GM08714 (cell line): ENCODE measurements at regions not wholly inside any gene's neighbourhood (a gene's known extent, or its start where the extent isn't known, plus 50 kb on each side); places are given as distances from the start of the nearest gene placed in this dataset.
"Not testable (repeated sequence)": the region's sequence is repeated elsewhere in the genome, so short reads cannot be mapped to it uniquely, and the experiment has no call there.

Source experiments
- H3K4me3 ChIP-seq: fragments of 200-500 bp; sonication (Bioruptor generic); 2 replicates; pipeline ENCODE4 v1.5.1; 2014; ENCODE audit warnings: mild to moderate bottlenecking, low read length, inconsistent platforms
- ZNF274 ChIP-seq: IDR thresholded peaks from 2 replicates; pipeline ENCODE4 v1.6.1; 2012; ENCODE audit warnings: mild to moderate bottlenecking, low read depth, low read length

- TF ChIP-seq ZNF274 = no peak
- no peak overlapping the region for H3K4me3 ChIP-seq
These were observed 143.2 kb upstream of the ARHGEF26 start for GRCh38 chr3:153978006-153978405.

GRCh38 chr3:153979418-153980251 lies 141.6 kb upstream of the ARHGEF26 start:
- no peak for TF ChIP-seq ZNF274
- no peak overlapping the region for H3K4me3 ChIP-seq

DNA sequence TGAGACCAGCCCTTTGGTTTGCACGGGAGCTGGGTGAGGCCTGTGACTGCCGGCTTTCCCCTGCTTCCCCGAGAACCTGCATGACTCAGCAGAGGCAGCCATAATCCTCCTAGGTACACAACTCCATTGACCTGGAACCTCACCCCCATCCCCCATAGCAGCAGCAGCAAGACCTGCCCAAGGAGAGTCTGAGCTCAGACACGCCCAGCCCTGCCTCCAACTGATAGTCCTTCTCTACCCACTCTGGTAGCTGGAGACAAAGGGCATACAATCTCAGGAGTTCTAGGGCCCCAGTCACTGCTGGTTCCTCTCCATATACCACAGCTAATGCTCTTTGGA lies 141.0 kb upstream of the ARHGEF26 start:
- no peak for TF ChIP-seq ZNF274
- no peak overlapping the region for H3K4me3 ChIP-seq

DNA sequence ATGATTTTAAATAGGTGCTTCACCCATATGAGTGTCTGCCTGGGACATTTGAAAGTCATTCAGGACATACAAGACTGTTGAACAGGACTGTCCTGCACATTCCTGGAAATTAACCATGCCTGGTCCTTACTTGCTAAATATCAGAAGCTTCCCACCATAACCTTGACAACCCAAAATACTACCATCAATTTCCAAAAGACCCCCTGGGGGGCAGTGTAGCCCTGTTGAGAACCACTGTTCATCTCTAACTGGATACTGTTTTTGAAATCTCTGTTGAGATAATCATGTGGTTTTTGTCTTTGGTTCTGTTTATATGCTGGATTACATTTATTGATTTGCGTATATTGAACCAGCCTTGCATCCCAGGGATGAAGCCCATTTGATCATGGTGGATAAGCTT lies 123.8 kb upstream of the ARHGEF26 start:
- H3K4me3 ChIP-seq = not testable (repeated sequence)

GRCh38 chr3:154003649-154004048 lies 117.5 kb upstream of the ARHGEF26 start:
- TF ChIP-seq ZNF274 = no peak

DNA sequence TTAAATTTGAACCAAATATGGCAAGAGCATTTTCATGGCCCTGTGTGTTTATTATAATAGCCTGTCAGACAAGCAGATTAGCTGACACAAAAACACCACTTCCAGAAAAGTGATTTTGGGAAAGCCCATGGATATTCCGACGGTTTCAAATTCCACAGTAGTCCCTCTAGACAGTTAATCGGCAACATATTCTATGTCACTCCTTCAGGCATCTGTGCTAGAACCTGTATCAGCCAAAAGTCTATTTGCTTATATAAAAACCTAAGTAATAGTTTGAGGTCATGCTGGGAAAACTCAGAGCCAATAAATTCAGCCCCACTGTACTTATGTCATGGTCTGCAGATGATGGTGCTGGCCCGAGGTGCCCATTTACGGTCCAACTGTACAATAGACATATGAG lies 110.2 kb upstream of the ARHGEF26 start:
- no peak for TF ChIP-seq ZNF274
- H3K4me3 ChIP-seq = no peak overlapping the region

More at GRCh38 chr3:154003649-154004048, 117.5 kb upstream of the ARHGEF26 start:
- no peak overlapping the region for H3K4me3 ChIP-seq

- no peak overlapping the region for H3K4me3 ChIP-seq
- no peak for TF ChIP-seq ZNF274
These were observed 107.5 kb upstream of the ARHGEF26 start for GRCh38 chr3:154013736-154014135.

DNA sequence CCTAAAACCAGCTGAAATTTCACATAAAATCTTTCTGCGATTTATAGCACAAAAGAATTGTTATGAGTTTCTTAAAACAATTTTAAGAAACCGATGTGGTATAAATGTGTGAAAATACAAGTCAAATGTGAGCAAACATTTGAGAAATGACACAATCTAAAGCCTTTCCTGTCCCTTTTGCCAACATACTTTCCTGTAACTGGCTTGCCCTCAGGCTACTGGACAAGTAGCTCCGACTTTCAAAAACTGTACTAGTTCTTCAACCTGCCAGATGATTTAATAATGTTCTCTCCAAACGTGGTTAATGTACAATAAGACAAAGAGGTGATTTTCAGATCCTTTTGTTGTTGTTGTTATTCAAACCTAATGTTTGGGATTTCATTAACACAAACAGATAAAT lies 105.9 kb upstream of the ARHGEF26 start:
- TF ChIP-seq ZNF274 = no peak
- H3K4me3 ChIP-seq = no peak overlapping the region

- TF ChIP-seq ZNF274 = no peak
- H3K4me3 ChIP-seq = no peak overlapping the region
These were observed 103.0 kb upstream of the ARHGEF26 start for GRCh38 chr3:154018100-154018696.

DNA sequence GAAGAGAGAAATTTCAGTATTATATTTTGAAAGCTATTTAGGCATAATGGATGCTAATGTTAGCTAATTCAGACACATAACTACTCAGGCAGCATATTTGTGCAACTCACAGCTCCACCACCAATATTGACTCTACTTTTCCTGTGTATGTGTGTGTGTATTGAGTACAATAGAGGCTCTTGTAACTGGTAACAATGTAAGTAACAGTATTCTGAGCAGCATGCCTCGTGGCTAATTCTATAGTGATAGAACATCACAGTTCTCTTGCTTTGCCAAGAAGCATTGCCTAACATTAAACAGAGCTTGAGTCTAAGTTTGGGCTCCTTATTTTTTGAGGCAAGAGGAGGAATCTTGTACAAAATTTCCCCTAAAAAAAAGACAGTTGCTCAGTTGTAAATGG lies 98.6 kb upstream of the ARHGEF26 start:
- no peak for TF ChIP-seq ZNF274

GRCh38 chr3:154023148-154023547 lies 98.0 kb upstream of the ARHGEF26 start:
- H3K4me3 ChIP-seq = no peak overlapping the region
- no peak for TF ChIP-seq ZNF274

More for the DNA sequence above, 98.6 kb upstream of the ARHGEF26 start:
- H3K4me3 ChIP-seq = no peak overlapping the region

DNA sequence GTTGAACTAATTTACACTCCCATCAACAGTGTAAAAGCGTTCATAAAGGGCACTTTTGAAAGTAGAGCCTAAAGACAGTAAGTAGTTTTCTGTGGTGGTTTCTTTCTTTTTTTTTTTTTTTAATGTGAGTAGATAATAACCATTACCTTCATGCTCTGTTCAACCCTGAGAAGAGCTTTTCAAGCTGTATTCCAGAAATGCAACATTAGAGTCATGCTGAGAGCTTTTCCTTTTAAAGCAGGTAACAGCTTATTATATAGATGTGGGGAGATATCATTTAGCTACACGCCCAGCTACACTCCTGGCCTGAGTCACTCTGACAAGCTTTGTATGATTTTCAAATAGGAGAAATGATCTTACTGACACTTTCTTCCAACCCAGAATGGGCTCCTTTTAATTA lies 96.2 kb upstream of the ARHGEF26 start:
- no peak for TF ChIP-seq ZNF274
- no peak overlapping the region for H3K4me3 ChIP-seq

GRCh38 chr3:154029926-154030325 lies 91.3 kb upstream of the ARHGEF26 start:
- no peak overlapping the region for H3K4me3 ChIP-seq
- no peak for TF ChIP-seq ZNF274

DNA sequence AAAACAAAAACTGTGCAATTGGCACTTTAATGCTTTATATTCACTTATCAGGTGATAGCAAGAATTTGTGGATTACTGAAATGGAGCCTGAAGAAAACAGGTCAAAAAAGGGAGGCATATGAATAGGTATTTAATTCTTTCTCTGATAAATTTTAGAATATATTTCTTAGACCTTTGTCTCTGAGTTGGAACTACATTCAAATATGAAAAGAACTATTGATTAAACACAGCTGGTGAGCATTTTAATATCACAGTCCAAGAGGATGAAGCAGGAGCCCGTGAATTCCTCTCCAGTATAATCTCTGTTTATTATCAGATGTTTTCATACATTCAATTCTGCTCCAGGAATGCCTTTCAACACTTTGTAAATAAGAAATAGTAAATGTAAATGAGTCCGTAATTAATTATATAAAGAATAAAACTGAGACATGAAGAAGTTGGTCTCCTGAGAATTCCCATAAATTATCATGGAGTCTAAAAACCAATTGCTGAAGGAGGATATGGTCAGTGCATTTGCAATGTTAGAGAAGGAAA lies 86.3 kb upstream of the ARHGEF26 start:
- H3K4me3 ChIP-seq = no peak overlapping the region
- TF ChIP-seq ZNF274 = no peak

DNA sequence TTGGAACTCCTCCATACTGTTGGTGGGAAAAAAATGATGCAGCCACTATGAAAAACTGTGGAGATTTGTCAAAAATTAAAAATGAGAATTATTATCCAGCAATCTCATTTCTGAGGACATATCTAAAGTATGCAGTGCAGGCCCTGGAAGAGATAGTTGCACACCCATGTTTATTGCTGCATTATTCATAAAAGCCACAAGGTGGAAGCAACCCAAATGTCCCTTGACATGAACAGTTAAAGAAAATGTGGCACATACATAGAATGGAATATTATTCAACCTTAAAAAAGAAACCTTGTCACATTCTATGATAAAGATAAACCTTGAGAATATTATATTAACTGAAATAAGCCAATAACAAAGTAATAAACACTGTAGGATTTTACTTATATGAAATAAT lies 80.9 kb upstream of the ARHGEF26 start:
- TF ChIP-seq ZNF274 = no peak
- no peak overlapping the region for H3K4me3 ChIP-seq
